Caco-2 (cell line): ENCODE measurements at regions not wholly inside any gene's neighbourhood (a gene's known extent, or its start where the extent isn't known, plus 50 kb on each side); places are given as distances from the start of the nearest gene placed in this dataset.
"Not testable (repeated sequence)": the region's sequence is repeated elsewhere in the genome, so short reads cannot be mapped to it uniquely, and the experiment has no call there.

Experiments used
- BruUV-seq: library from RNA; stranded (reverse); fragments of 400-500 nt; replicated peaks from 2 replicates; lab custom pipeline; 2021; lab: Mats Ljungman, UMichigan
- CTCF ChIA-PET: fragments of 300-600 bp; sonication (Branson Sonifier 250); formaldehyde crosslinking; loops from one replicate; lab custom pipeline; 2022; ENCODE audit warnings: antibody characterized with exemption; lab: Charles Lee
- POLR2A ChIA-PET: fragments of 300-600 bp; sonication (Branson Sonifier 250); formaldehyde crosslinking; loops from one replicate; lab custom pipeline; 2022; ENCODE audit warnings: antibody characterized with exemption; lab: Charles Lee
- DNase-seq, 2 experiments: peaks; one replicate each; pipeline versions ENCODE4 v3.0.0 to v3.0.0-alpha.2; 2020 to 2022
- H3K27me3 ChIP-seq: replicated peaks from 2 replicates; pipeline ENCODE4 v1.6.0; 2011; ENCODE audit warnings: low read length; ENCODE audit not compliant: control insufficient read depth, insufficient read depth
- H3K36me3 ChIP-seq: 2 replicates; pipeline ENCODE4 v1.5.1; 2011; ENCODE audit warnings: low read length; ENCODE audit not compliant: control insufficient read depth, insufficient read depth
- H3K4me1 ChIP-seq: fragments of 250-450 bp; sonication (Bioruptor Pico); 2 replicates; pipeline ENCODE4 v1.5.1; 2020; ENCODE audit warnings: mild to moderate bottlenecking
- H3K4me3 ChIP-seq: 2 replicates; pipeline ENCODE4 v1.5.1; 2011; ENCODE audit warnings: low read depth, mild to moderate bottlenecking, control low read depth, low read length
- H3K9me3 ChIP-seq: fragments of 250-450 bp; sonication (Bioruptor Pico); 2 replicates; pipeline ENCODE4 v1.5.1; 2020; ENCODE audit warnings: mild to moderate bottlenecking, moderate library complexity
- H3K27ac Mint-ChIP-seq: one replicate; pipeline ENCODE4 v1.8.0; 2022; ENCODE audit warnings: mixed read lengths; ENCODE audit not compliant: unreplicated experiment
- H3K27me3 Mint-ChIP-seq: one replicate; pipeline ENCODE4 v1.8.0; 2022; ENCODE audit warnings: mixed read lengths; ENCODE audit not compliant: insufficient read depth, unreplicated experiment
- H3K36me3 Mint-ChIP-seq: one replicate; pipeline ENCODE4 v1.8.0; 2022; ENCODE audit warnings: mild to moderate bottlenecking, mixed read lengths; ENCODE audit not compliant: insufficient read depth, unreplicated experiment
- H3K4me1 Mint-ChIP-seq: one replicate; pipeline ENCODE4 v1.8.0; 2022; ENCODE audit warnings: low read depth, mixed read lengths; ENCODE audit not compliant: unreplicated experiment
- H3K4me3 Mint-ChIP-seq: one replicate; pipeline ENCODE4 v1.8.0; 2022; ENCODE audit warnings: mild to moderate bottlenecking, moderate library complexity, mixed read lengths; ENCODE audit not compliant: unreplicated experiment
- H3K9me3 Mint-ChIP-seq: one replicate; pipeline ENCODE4 v1.8.0; 2022; ENCODE audit warnings: mixed read lengths; ENCODE audit not compliant: unreplicated experiment
- intact Hi-C: fragments of 100-400 bp; cut with micrococcal nuclease; formaldehyde crosslinking; loops from one replicate; pipeline ENCODE4 v1.10.0; 2022; ENCODE audit not compliant: unreplicated experiment
- TF ChIP-seq, protein P1 (sequence below), 2 experiments: fragments of 200-600 bp in 1 of 2; IDR thresholded peaks; 1 replicate in 1 of 2; 2 replicates in 1 of 2; pipeline versions ENCODE4 v1.5.1 to v1.8.0; 2011 to 2022; ENCODE audit warnings: antibody characterized with exemption in 1 of 2, control low read depth in 1 of 2, inconsistent platforms in 1 of 2, low read depth in 1 of 2, low read length in 1 of 2, mild to moderate bottlenecking in 1 of 2, moderate library complexity in 1 of 2; ENCODE audit not compliant: insufficient read depth in 1 of 2, severe bottlenecking in 1 of 2, unreplicated experiment in 1 of 2

DNA sequence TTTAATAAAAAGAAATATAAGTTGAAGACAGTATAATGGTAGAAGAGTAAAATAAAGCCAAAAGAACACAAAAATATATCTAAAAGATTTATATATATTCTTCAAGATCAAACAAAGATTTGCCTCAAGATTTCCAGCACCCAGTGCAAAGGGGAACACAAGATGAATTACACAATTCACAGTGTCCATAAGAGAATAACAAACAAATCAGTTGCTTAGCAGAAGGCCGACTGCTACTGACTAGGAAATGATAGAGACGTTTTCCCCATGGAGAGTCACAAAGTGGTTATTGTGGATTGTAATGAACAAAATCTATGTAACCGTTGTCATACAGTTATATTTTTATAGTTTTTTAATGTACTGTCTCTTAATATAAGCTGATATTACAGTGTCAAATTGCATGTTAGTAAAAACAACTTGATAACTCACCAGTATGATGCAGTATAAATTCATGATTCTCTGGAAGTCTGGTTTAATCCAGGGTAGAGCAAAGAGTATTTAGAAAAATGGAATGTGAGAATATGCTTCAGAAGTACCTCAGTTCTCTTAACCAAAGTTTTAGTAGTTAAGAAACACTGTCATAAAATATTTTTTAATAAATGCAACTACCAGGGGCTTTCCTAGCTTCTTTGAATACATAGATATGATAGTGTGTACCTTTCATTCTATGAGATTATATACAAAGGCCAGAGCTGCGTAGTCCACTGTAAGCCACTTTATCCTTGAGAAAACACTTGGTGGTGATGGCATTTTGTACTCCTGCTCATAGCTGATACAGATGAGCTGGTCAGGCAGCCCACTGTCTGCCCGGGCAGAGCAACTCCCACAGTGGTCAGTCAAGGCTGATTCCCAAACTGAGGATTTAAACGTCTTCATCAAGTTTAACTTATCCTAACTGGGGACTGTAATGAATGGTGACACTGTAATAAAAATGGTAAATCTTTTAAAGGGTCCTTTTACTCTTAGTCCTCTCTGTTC, 180.5 kb upstream of the DTNA start:
- no peaks in the 10 kb centered on the region for H3K4me1 ChIP-seq
- CTCF ChIA-PET, result no interaction called here
- TF ChIP-seq, protein P1, sequence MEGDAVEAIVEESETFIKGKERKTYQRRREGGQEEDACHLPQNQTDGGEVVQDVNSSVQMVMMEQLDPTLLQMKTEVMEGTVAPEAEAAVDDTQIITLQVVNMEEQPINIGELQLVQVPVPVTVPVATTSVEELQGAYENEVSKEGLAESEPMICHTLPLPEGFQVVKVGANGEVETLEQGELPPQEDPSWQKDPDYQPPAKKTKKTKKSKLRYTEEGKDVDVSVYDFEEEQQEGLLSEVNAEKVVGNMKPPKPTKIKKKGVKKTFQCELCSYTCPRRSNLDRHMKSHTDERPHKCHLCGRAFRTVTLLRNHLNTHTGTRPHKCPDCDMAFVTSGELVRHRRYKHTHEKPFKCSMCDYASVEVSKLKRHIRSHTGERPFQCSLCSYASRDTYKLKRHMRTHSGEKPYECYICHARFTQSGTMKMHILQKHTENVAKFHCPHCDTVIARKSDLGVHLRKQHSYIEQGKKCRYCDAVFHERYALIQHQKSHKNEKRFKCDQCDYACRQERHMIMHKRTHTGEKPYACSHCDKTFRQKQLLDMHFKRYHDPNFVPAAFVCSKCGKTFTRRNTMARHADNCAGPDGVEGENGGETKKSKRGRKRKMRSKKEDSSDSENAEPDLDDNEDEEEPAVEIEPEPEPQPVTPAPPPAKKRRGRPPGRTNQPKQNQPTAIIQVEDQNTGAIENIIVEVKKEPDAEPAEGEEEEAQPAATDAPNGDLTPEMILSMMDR (IDR thresholded peaks at IDR 0.05; ENCODE audit: insufficient read depth in 1 of 2, low read depth in 1 of 2, low read length in 1 of 2, severe bottlenecking in 1 of 2, unreplicated experiment in 1 of 2), result no peak
- POLR2A ChIA-PET, result no interaction called here
- H3K9me3 ChIP-seq, result no peaks in the 10 kb centered on the region
- no peak overlapping the region for H3K27ac Mint-ChIP-seq
- no peak overlapping the region for H3K4me3 ChIP-seq
- no peak overlapping the region for H3K4me3 Mint-ChIP-seq
- H3K27me3 Mint-ChIP-seq, result no peaks in the 10 kb centered on the region
- H3K9me3 Mint-ChIP-seq, result no peaks in the 10 kb centered on the region
- no peak for DNase-seq
- H3K27me3 ChIP-seq, result no peaks in the 10 kb centered on the region
- no peaks in the 10 kb centered on the region for H3K36me3 ChIP-seq
- BruUV-seq, result no TSS peak
- intact Hi-C loops, result no loop called here
- H3K4me1 Mint-ChIP-seq, result no peaks in the 10 kb centered on the region
- H3K36me3 Mint-ChIP-seq, result no peaks in the 10 kb centered on the region

GRCh38 chr18:34531110-34531509, 179.0 kb upstream of the DTNA start:
- no peak overlapping the region for H3K4me3 Mint-ChIP-seq
- POLR2A ChIA-PET, result no interaction called here
- DNase-seq, result no peak

GRCh38 chr18:34534642-34535041, 175.5 kb upstream of the DTNA start:
- H3K4me3 Mint-ChIP-seq, H3K9me3 ChIP-seq, H3K36me3 ChIP-seq, H3K27ac Mint-ChIP-seq, H3K4me3 ChIP-seq, intact Hi-C loops, H3K9me3 Mint-ChIP-seq, DNase-seq, H3K27me3 ChIP-seq, H3K4me1 Mint-ChIP-seq, H3K4me1 ChIP-seq, H3K27me3 Mint-ChIP-seq, POLR2A ChIA-PET, H3K36me3 Mint-ChIP-seq, CTCF ChIA-PET, BruUV-seq: not testable (repeated sequence)

More at GRCh38 chr18:34531110-34531509, 179.0 kb upstream of the DTNA start:
- Mint-ChIP-seq H3K4me1 (no peaks in the 10 kb centered on the region), H3K9me3 (no peaks in the 10 kb centered on the region), H3K36me3 (no peaks in the 10 kb centered on the region), H3K27ac (no peak overlapping the region), H3K27me3 (no peaks in the 10 kb centered on the region)
- intact Hi-C loops, result no loop called here
- Histone ChIP-seq H3K27me3 (no peaks in the 10 kb centered on the region), H3K4me3 (no peak overlapping the region), H3K36me3 (no peaks in the 10 kb centered on the region), H3K4me1 (no peaks in the 10 kb centered on the region), H3K9me3 (no peaks in the 10 kb centered on the region)
- no TSS peak for BruUV-seq
- TF ChIP-seq, protein P1 (IDR thresholded peaks at IDR 0.05; ENCODE audit: insufficient read depth in 1 of 2, low read depth in 1 of 2, low read length in 1 of 2, severe bottlenecking in 1 of 2, unreplicated experiment in 1 of 2), result no peak
- CTCF ChIA-PET, result no interaction called here
